ENCODE measurements at regions not wholly inside any gene's neighbourhood (a gene's known extent, or its start where the extent isn't known, plus 50 kb on each side); places are given as distances from the start of the nearest gene placed in this dataset.

DNA sequence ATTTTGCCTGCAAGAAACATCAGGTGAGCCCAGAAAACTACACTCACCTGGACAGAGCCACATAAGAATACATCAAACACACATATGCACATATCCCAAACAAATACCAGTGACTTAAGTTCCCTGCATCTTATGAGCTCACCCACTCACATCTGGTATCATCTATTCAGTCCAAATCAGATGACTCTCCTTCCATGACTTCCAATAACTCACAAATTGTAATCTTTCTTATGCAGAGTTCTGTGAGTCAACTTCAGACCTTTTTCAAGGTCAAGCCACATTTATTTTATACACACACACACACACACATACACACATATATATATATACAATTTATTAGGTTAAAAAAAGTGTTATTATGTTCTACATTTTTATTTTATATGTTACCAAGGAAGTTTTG, 1711.9 kb upstream of the CDH9 start:
- TF ChIP-seq, protein P1, sequence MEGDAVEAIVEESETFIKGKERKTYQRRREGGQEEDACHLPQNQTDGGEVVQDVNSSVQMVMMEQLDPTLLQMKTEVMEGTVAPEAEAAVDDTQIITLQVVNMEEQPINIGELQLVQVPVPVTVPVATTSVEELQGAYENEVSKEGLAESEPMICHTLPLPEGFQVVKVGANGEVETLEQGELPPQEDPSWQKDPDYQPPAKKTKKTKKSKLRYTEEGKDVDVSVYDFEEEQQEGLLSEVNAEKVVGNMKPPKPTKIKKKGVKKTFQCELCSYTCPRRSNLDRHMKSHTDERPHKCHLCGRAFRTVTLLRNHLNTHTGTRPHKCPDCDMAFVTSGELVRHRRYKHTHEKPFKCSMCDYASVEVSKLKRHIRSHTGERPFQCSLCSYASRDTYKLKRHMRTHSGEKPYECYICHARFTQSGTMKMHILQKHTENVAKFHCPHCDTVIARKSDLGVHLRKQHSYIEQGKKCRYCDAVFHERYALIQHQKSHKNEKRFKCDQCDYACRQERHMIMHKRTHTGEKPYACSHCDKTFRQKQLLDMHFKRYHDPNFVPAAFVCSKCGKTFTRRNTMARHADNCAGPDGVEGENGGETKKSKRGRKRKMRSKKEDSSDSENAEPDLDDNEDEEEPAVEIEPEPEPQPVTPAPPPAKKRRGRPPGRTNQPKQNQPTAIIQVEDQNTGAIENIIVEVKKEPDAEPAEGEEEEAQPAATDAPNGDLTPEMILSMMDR (IDR thresholded peaks at IDR 0.05) = no peak

DNA sequence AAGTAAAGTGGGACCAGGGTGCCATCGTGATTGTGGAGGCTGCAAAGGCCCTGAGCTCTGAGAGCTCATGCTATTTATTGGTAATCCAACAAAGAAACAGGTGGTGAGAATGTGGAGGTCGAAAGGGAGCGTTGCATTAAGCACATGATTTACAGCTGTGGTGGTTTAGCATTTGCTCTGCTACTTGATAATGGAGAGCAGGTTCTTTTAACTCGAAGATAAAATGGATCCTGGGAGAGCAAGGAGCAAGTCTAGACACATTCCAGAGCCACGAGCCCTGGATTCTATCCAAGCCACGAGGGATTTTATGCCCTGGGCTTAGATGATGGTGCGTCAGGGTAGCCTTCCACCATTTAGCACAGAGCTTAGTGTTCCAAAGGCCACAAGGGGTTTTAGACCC, 1710.1 kb upstream of the CDH9 start:
- TF ChIP-seq, protein P1 (IDR thresholded peaks at IDR 0.05) = no peak

DNA sequence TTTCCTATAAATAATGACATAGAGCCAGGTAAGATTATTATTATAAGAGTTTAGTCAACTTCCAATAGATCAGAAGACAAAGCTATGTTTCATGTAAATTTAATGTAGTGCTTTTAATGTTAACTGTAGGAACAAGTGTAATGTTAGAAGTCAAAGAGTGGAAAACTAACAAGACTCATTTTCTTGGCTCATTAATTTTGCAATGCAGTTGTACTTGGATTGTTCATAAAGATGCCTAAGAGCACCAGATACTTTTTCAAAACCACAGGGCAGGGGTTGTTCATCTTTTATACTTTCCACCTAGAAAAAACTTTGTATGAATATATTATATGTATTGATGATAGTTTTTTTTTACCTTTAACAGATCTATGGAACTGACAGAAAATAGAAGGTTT, 1705.3 kb upstream of the CDH9 start:
- TF ChIP-seq, protein P1 (IDR thresholded peaks at IDR 0.05) = no peak

DNA sequence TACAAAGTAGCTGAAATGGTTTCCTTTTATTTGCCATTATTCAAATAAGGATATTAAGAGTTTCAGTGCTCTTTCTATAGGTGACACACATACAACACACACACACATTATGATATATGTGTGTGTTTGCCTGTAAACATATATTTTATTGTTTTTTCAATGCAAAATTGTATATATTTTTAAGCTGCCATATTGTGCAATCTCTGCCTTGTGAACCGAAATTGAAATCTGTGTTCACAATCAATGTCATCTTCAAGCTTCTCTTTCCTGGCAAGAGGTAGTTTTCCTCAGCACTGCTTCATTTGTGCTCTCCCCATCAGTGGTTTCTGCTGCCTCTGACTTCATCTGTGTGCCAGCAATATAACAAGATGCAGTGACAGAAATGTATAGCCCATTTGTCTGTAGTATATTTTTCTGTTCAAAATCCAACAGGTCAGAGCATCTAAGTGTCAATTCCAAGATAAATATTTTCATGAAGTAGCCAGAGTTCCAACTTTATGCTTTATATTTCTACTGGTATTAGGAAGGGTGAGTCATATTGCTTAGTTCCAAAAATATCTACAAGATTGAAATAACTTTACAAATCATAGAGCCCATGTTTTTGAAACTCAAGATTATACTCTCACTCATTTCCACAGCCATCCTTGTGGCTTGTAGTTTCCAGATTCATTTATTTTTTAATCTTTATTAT, 1704.8 kb upstream of the CDH9 start:
- TF ChIP-seq, protein P1 (IDR thresholded peaks at IDR 0.05) = no peak

DNA sequence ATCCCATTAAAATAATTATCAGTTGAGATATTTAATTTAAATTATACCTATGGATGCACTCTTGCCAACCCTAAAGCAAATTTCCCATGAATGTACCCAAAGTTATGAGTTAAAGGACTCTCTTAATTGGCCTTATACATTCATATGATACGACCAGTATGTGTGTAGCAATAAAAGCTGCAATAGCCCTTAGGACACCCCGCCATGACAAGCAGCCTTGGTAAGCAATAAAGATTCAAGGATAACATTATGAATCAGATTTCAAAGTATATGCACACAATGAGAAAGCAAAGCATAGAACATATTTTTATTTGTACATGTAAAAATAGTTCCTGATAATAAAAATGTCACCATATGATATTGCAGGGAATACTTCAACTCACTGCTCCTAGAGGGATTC, 1699.3 kb upstream of the CDH9 start:
- TF ChIP-seq, protein P1 (IDR thresholded peaks at IDR 0.05) = no peak

DNA sequence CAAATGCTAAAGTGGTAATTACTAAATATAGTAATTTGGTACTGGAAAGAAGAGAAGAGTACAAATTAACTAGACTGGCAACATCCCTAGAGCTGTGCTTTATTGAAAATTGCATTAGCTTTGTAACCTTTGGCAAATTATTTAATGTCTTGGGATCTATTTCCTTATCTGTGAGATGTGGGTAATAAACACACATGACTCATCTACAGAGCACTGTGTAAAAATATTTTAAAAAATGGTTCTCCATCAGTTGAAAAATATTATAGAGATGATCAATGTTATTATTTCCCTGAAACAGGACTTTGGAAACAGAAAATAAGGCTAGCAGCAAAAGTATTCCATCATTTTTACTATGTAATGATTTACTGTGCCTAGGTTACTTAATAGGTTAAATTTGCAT, 1698.8 kb upstream of the CDH9 start:
- TF ChIP-seq, protein P1 (IDR thresholded peaks at IDR 0.05) = no peak

DNA sequence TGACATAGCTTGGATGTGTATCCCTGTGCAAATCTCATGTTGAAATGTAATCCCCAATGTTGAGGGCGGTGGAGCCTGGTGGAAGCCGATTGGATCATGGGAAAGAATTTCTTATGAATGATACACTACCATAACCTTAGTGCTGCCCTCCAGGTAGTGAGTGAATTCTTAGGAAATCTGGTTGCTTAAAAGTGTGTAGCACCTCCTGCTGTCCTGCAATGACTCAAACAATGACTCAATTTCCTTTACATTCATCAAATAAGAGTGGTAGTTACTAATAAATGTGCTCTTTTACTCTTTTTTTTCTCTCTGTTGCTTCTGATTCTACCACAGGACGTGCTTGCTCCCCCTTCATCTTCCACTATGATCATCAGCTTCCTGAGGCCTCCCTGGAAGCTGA, 1696.0 kb upstream of the CDH9 start:
- TF ChIP-seq, protein P1 (IDR thresholded peaks at IDR 0.05) = no peak

DNA sequence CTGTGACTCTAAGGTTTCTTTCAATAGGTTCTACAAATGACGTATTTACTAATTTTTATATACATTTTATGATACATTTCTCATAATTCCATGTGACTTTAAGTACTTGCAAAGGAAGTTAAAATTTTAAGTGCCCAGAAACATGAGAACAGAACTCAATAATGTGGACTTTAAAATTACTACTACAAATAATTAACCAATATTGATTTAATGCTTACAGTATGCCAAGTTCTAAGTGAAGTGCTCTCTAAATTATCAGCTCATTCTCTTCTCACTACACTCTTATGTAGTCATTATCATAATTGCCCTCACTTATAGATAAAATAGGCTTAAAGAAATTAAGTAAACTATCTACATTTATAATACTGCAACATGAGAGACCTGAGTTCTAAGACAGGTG, 1690.7 kb upstream of the CDH9 start:
- TF ChIP-seq, protein P1 (IDR thresholded peaks at IDR 0.05) = no peak
